ENCODE measurements at regions not wholly inside any gene's neighbourhood (a gene's known extent, or its start where the extent isn't known, plus 50 kb on each side); places are given as distances from the start of the nearest gene placed in this dataset.

DNA sequence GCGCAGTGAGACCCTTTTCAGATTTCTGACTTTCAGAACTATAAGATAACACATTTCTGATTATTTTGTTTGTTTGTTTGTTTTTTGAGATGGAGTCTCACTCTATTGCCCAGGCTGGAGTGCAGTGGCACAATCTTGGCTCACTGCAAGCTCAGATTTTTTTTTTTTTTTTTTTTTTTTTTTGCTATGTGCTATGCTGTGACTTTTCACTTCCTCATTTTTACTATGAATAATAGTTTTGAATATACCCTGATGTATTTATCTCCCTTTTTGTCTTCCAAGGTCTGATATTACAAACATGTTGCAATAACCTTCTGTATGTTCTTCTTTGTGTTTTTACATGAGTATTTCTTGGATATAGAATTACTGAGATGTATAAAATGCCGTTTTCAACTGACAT, 658.7 kb upstream of the SEL1L start:
- ChIA-PET CTCF (no interaction called here), POLR2A (no interaction called here)
- H3K9me3 ChIP-seq (ENCODE audit: control insufficient read depth, insufficient read depth, low read depth, low read length): no peaks in the 10 kb centered on the region
- no peaks in the 10 kb centered on the region for H3K4me1 ChIP-seq (ENCODE audit: control insufficient read depth, insufficient read depth, low read length)
- H3K4me3 ChIP-seq (ENCODE audit: low read depth, low read length): no peak overlapping the region
- H3K36me3 ChIP-seq (ENCODE audit: control insufficient read depth in 2 of 2, insufficient read depth in 1 of 2, low read length in 2 of 2): no peaks in the 10 kb centered on the region
- TF ChIP-seq IKZF3 (tag by site-specific recombination; IDR thresholded peaks at IDR 0.05) (no peak), ZNF416 (tag by site-specific recombination; IDR thresholded peaks at IDR 0.05) (no peak)
- no peak overlapping the region for H3K27ac ChIP-seq (ENCODE audit: extremely low read depth, low read depth, low read length)

DNA sequence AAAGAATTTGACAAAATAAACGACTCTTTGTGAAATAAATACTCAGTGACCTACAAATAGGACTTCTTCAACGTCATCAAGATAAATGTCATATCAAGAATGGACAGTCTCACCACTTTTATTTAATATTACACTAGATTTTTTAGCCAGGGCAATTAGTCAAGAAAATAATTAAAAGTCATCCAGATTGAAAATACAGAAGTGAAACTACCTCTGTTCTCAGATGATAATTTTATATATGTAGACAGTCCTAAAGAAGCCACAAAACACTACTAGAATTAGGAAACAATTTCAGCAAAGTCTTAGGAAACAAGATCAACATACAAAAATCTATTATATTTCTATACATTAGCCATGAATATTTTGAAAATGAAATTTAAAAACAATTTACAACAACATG, 689.6 kb upstream of the SEL1L start:
- no peaks in the 10 kb centered on the region for H3K9me3 ChIP-seq (ENCODE audit: control insufficient read depth, insufficient read depth, low read depth, low read length)
- POLR2A ChIA-PET: no interaction called here
- no peak overlapping the region for H3K4me3 ChIP-seq (ENCODE audit: low read depth, low read length)
- no peak overlapping the region for H3K27ac ChIP-seq (ENCODE audit: extremely low read depth, low read depth, low read length)
- H3K36me3 ChIP-seq (ENCODE audit: control insufficient read depth in 2 of 2, insufficient read depth in 1 of 2, low read length in 2 of 2): no peaks in the 10 kb centered on the region
- CTCF ChIA-PET: no interaction called here
- H3K4me1 ChIP-seq (ENCODE audit: control insufficient read depth, insufficient read depth, low read length): no peaks in the 10 kb centered on the region
- TF ChIP-seq, protein P1, sequence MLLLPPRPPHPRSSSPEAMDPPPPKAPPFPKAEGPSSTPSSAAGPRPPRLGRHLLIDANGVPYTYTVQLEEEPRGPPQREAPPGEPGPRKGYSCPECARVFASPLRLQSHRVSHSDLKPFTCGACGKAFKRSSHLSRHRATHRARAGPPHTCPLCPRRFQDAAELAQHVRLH (tag by site-specific recombination; IDR thresholded peaks at IDR 0.05): no peak
- TF ChIP-seq ZBTB1 (tag by site-specific recombination; IDR thresholded peaks at IDR 0.05) (no peak), ZNF24 (tag by site-specific recombination; IDR thresholded peaks at IDR 0.05) (no peak), ZNF544 (tag by site-specific recombination; IDR thresholded peaks at IDR 0.05) (no peak), ZNF112 (tag by site-specific recombination; IDR thresholded peaks at IDR 0.05) (no peak), YY1 (tag by site-specific recombination; IDR thresholded peaks at IDR 0.05) (no peak), ZNF560 (tag by site-specific recombination; IDR thresholded peaks at IDR 0.05; ENCODE audit: borderline replicate concordance) (no peak), ZNF692 (tag by site-specific recombination; IDR thresholded peaks at IDR 0.05) (no peak), ZFP69B (tag by site-specific recombination; IDR thresholded peaks at IDR 0.05) (no peak), PRDM6 (tag by site-specific recombination; IDR thresholded peaks at IDR 0.05) (no peak), ZNF747 (tag by site-specific recombination; IDR thresholded peaks at IDR 0.05) (no peak), ZSCAN5A (tag by site-specific recombination; IDR thresholded peaks at IDR 0.05) (no peak), ZNF660 (tag by site-specific recombination; IDR thresholded peaks at IDR 0.05) (no peak), FEZF1 (tag by site-specific recombination; IDR thresholded peaks at IDR 0.05) (no peak), ZNF37A (tag by site-specific recombination; IDR thresholded peaks at IDR 0.05) (no peak), ZNF843 (tag by site-specific recombination; IDR thresholded peaks at IDR 0.05) (no peak)
- TF ChIP-seq, protein P2, sequence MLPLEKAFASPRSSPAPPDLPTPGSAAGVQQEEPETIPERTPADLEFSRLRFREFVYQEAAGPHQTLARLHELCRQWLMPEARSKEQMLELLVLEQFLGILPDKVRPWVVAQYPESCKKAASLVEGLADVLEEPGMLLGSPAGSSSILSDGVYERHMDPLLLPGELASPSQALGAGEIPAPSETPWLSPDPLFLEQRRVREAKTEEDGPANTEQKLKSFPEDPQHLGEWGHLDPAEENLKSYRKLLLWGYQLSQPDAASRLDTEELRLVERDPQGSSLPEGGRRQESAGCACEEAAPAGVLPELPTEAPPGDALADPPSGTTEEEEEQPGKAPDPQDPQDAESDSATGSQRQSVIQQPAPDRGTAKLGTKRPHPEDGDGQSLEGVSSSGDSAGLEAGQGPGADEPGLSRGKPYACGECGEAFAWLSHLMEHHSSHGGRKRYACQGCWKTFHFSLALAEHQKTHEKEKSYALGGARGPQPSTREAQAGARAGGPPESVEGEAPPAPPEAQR (tag by site-specific recombination; IDR thresholded peaks at IDR 0.05): no peak
